G401 (cell line): ENCODE measurements at regions not wholly inside any gene's neighbourhood (a gene's known extent, or its start where the extent isn't known, plus 50 kb on each side); places are given as distances from the start of the nearest gene placed in this dataset.
"Not testable (repeated sequence)": the region's sequence is repeated elsewhere in the genome, so short reads cannot be mapped to it uniquely, and the experiment has no call there.

Source experiments
- DNase-seq: peaks from one replicate; pipeline ENCODE4 v3.0.0-alpha.2; 2015; ENCODE audit warnings: low spot score
- in situ Hi-C: cut with HindIII; loops from 2 replicates; pipeline ENCODE4 v1.10.0; 2016; ENCODE audit warnings: low sequenced_read_pairs, mixed read lengths

DNA sequence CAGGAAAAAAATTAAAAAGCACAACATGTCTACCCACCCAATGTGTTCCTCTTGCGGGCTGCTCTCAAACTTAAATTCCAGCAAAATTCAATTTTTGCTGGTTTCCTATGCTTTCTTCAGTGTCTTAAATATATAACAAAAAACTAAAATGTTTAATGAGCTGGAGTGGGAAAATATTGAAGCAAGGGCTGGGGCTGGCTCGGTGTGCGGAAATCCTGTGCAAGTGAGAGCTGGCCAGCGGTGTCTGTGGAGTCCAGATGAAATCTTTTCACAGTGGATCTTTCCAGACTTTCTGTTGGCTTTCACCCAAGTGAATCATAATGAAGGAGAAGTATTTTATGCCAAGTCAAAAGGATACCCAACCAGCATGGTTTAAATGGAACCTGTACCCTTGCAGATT lies 1733.6 kb downstream of the TP53TG3F start:
- no peak for DNase-seq
- in situ Hi-C loops, result no loop called here

DNA sequence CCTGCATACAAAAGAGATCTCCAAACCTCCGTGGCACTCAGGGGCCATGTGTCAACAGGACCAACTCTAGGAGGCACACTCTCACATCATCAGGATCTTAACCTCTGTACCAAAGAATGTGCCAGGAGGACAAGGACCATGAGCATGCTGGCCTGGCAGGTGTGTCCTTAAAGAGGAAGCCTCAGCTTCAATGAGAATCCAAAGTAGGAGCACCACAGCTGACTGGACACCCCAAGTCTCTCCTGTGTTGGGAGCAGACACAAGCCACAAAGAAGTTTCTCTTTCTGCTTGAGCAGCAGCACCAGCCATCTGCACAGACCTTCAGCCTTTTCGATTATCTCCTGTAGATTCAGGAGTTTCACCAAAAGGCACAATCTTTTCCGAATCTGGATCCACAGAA lies 1734.5 kb downstream of the TP53TG3F start:
- no peak for DNase-seq
- in situ Hi-C loops, result no loop called here

DNA sequence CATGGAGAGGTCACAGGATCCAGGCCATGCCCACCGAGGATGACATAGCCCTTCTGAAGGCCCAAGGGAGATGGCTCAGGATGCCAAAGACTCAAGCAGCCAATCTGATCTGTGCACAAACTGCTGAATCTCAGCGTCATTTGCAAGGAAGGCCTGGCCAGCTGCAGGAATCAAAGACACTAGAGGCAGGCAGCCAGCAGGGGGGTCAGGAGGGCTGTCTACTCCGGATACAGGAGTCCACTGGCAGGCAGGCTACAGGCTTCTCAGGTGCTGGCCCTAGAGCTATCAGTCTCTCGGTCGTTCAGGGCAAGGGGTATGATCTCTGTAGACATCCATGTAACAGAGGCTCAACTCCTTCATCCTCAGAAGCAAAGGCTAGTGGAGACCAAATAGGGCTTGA lies 1735.3 kb downstream of the TP53TG3F start:
- no peak for DNase-seq
- in situ Hi-C loops, result no loop called here

DNA sequence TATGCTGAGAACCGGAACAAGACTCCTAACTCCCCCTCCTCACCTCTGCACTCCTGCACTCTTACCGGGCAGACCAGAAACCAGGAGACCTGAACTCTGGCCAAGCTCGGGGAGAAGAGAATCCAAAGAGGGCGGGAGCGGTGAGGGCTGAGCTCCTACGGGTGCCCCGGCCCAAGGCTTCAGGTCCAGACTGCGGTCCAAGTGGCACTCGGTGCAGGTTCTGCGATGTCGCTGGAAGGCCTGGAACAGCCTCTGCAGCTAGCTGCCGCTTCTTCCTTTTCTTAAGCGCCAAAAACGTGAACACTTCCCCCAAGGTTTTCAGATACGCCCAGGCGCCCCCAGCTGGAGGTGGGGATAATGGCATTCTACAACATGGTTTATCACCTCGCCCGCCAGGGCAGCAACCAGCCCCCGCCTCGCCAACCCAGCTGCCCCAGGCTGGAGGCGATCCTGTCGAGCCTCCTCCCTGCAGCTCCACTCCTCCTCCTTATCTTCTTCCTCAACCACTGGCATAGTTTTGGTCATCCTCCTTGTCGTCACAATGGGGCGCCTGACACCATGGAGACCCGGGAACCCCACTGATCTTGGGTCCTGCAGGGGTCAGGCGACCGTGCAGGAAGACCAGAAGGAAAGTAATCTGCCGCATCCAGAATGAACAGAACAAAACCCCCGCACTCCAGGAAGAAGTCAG lies 1735.9 kb downstream of the TP53TG3F start:
- DNase-seq, result no peak
- in situ Hi-C loops, result no loop called here

DNA sequence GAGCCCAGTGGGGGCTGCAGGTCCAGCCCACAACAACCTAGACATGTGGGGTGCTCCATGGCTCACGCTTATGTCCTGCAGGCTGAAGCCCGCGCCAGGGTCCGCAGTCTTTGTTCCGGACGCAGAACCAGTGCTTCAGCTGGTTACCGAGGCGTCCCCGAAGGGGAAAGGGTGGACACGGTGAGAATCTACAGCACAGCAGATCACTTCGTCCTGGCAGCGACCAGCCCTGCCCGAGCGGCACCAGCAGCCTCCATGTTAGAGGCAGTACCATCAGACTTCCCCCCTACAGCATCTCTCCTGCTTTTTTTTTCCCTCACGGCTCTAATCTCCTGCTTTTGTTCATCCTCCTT lies 1736.4 kb downstream of the TP53TG3F start:
- in situ Hi-C loops, result no loop called here
- no peak for DNase-seq

DNA sequence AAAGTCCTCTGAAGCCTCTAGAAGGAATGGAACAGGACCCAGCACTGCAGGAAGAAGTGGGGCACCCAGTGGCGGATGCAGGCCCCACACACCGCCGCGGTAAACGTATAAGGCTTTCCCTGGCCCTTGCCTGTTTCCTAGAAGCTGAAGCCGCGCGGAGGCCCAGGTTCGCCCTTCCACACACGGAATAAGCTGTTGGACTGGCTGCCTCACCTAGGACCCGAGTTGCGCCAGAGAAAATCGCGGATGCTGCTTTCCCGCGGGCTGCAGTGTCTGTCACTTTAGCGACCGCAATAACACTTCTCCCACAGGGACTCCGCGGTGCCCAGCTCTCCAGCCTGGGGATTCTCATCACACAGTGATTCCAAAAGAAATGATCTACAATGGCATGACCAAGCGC lies 1736.9 kb downstream of the TP53TG3F start:
- in situ Hi-C loops, result no loop called here
- no peak for DNase-seq

DNA sequence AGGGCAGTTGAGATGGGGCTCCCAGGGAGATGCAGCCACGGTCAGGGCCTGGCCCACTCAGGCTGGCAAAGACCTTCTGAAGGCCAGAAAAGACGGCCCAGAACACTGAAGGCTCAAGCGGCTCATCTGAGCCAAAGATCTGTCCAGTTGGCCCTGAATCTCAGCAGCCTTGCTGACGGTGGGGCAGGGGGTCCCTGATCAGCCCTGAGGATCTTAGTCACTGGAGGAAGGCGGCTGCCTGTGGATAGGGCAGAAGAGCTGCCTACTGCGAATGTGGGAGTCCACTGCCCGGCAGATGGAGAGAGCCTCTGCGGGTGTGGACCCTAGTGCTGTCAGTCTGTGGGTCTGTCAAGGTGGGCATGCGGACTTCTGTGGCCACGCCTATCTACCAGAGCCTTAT lies 1738.2 kb downstream of the TP53TG3F start:
- in situ Hi-C loops, result no loop called here

DNA sequence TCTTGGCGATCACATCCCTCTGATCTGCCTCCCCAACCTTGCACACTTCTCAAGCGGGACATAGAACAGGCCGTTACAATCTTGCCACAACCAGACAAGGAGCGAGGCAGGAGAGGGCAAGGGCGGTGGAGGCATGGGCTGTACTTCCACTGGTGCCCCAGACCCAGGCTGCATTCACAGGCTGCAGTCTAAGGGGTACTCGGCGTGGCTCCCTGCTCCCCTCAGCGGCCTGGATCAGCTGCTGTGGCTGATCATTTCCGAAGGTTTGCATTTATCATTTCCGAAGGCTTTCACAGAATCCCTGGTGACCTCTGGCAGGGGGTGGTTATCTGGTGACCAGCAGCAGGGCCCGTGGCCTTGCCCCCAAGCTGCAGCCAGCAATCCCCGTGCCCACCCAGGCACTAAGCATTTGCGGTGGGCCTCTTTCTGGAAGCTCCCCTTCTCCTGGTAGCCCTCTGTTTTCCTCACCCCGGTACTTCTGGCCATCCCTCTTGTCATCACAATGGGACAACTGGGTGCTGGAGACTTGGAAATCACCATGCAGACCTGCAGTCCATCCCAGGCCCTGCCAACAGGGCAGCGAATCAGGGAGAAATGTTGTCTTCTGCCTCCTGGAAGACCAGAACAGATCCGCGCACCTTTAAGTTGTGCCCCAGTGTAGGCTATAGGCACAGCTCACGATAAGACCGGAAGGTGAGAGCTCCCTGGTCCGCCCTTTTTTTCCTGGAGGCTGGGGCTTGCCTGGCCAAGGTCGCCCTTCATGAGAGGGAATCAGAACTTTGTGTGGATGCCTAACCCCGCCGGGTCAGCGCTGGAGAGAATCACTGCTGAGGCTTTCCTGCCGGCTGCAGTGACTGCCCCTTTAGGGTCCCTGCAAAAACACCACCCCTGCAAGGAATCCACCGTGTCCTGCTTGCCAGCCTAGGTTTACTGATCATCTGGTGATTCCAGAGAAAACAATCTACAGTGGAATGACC lies 1739.1 kb downstream of the TP53TG3F start:
- DNase-seq, result no peak

More for the DNA sequence above, 1738.2 kb downstream of the TP53TG3F start:
- no peak for DNase-seq

DNA sequence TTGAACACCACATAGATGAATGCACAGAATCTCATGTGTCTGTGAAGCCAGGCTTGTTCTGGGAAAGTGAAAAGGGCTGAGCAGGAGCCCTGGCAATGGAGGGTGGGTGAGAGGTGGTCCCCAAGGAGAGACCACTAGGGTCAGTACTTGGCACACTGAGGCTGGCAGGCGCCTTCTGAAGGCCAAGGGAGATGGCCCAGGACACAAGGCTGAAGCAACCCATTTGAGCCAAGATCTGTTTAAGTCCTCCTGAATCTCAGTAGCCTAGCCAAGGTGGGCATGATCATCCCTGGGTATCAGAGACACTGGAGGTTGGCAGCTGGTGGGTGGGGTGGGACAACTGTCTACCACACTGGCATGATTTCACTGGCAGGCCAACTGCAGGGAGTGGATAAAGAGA lies 1741.2 kb downstream of the TP53TG3F start:
- DNase-seq, result no peak
- in situ Hi-C loops, result no loop called here

More for the DNA sequence above, 1739.1 kb downstream of the TP53TG3F start:
- in situ Hi-C loops, result no loop called here

DNA sequence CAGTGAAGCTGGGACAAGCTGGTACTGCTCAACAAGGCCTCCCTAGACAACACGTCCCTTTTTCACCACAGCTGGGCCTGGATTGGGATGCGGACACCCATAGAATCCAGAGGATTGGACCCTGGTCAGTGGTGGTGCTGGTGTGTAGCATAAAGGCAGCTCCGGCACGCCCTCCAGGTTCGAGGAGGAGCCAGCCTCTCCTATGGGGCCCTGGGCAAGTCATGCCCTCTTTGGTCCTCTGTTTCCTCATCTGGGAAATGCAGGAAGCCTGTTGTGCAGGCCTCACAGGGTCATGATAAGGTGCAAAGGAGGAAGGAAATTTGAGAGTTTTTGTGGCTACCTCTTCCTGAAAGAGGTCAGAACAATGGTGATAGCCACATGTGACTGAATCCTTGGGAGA lies 1741.7 kb downstream of the TP53TG3F start:
- in situ Hi-C loops, result no loop called here
- no peak for DNase-seq

DNA sequence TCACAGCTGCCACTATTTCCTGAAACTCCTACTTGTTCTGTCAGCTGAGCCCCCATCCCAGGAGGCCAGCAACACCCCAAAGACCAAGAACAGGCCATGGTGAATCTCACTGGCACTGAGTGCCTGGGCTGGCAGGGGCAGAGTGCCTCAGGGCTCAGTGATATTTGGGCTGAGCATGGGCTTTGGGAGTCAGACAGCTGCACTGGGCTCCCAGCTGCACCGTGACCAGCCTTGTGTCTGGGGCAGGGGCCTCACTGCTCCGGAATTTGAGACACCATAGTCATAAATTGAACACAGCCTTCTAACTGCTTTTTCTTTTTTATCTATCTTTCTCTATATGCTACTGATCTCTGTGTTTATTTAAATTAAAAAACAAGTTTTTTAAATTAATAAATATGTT lies 1744.2 kb downstream of the TP53TG3F start:
- no peak for DNase-seq
- in situ Hi-C loops, result no loop called here

DNA sequence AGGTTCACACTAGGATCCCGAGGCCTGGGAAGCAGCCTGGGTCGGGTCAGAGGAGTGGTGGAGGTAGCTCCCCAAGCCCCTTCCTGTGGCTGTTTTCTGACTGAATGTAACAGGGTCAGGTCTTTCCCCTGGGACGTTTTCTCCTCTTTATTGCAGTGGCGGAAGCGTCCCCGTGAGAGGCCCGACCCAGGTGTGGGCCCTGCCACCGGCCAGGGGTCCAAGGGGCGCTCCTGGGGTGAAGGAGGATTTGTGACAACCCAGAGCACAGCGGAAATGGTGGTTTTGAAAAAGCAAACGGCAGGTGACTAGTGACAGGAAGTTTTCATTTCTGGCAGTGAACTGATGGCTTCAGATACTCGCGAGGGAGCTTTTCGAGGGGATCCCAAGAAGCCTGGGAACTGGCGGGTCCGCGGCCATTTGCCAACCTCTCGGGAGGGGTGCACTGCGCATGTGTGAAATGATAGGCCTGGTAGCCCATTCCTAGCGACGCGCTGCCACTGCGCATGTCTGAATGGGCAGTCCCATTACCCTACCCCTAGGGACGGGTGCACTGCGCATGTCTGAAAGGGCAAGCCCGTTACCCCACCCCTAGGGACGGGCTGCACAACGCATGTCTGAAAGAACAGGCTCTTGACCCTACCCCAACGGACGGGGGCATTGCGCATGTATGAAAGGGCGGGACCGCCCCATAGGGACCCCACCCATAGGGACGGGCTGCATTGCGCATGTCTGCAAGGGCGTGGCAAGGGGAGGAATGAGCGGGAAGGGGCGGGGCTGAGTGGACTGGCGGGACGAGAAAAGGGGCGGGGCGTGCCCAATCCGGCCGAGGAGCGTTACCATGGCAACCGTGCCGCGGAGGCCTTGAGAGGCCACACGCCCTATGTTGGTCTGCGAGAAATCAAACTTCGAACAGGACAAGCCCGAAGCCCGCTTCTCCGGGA lies 1747.9 kb downstream of the TP53TG3F start:
- DNase-seq, result no peak
- in situ Hi-C loops, result no loop called here

DNA sequence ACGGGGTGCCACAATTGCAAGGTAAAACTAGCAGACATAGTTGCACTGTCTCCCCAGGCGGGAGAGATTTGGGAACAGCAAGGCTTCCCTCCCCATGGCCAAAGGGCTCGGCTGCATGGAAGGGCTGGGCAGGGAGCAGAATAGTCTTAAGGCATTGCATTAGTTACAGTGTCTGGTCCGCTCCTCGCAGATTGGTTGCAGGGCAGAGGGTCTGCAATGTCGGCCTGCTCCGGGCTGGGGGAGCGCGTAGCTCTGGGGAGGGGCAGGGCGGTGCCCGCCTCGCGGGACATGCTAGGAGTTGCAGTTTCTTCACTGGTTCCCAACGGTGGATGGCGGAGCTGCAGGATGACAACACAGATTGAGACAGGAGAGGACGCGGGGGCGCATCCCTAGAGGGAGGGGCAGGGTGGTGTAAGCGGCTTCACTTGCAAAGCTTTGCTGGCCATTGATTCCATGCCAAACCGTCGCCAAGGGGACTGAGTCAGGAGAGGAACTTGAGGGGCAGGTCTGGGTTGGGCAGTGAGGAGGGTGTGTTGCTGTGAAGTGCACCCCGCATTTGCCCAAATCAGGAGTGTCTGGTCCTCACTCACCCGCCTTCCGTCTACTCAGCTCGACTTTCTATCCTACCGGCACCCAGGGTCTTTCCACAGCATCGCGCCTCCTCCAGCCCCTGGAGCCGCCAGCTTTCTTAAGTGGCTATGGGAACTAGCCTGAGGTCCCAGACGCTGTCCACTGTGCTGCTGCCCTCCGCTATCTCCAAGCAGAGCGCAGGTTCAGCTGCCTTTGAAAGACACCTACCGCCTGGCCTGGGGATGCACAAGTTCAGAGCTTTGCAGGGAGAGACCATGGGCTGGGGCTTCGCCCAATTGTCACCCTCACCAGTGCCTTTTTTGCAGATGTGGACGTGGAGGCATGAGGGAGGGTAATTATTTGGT lies 1748.9 kb downstream of the TP53TG3F start:
- DNase-seq, result no peak
- in situ Hi-C loops, result no loop called here

DNA sequence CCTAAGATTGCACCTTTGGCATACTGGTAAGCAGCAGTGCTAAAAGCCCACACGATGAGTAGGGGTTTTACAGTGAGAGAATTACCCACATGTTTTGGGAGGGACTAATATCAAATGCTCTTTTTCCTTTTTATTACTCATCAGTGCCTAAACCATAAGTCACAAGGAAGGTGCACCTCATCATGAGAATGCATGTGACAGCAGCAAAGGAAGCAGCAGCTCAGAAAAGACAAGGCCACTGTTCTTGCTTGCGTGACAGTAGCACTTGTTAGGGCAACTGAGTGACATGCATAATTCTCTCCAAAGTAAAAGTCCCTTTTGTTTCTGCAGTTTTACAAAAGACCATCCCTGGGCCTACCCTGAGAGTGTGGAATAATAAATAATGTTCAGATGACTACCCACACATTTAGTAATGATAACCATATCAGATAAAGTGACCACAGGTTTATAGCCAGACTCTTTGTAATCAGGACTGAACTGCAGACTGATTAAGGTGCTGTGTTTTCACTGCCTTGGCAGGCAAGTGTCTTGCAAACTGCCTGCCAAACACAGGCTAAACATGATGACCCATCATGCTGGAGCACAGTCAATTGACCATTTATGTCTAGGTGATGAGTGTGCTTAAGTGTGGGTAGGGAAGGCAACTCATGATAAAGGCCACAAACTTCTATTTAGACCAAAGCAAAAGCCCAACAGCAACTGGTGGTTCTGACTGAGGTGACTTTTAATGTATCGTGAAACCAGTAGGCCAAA lies 1751.4 kb downstream of the TP53TG3F start:
- in situ Hi-C loops, result no loop called here
- no peak for DNase-seq

DNA sequence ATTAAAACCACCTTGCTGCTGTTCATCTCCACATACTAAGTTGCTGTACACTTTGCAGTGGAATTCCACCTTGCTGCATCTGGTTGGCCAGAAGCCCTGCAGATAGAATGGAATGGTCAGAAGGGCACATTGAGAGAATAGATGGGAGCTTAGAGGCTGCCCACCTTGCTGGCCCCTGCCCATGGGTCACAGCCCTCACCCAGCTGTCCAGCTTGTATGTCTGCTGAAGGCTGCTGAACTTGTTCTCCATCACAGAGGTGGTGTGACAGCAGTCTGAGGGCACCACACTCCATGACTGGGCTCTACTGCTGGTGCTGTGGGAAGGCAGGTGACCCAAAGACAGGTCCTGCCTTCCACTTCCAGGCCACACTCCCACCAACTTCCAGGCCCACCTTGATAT lies 1755.4 kb downstream of the TP53TG3F start:
- in situ Hi-C loops, result no loop called here
- DNase-seq, result no peak

DNA sequence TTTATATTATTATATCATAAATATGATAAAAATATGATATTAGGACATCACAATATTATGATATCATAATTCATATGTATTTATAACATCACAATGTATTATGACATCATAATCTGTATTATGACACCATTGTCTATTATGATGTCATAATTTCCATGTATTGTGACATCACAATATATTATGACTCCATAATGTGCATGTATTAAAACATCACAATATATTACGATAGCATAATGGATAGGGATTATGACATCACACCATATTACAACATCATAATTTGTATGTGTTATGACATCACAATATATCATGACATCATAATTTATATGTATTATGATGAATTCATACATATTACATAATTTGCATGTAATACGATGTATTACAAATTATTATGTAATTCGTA lies 1755.9 kb downstream of the TP53TG3F start:
- no peak for DNase-seq
- in situ Hi-C loops, result no loop called here

DNA sequence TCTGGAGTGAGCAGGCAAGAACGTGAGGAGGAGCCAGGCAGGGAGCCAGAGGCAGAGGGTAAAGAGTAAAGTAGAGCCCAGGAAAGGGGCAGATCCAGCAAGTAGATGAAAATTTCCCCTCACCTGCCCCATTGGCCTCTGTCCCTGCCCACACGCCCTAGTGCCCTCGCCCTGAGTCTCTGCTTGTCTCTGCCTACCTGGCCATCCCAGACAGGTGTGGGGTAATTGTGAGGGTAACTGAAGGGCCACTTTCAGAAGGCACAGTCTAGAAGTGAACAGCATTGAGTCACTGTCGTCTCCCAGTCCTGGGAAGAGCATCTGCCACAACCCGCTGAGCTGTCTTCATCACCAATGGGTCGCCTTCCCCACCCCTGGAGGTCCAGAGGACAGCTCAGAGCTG lies 1756.8 kb downstream of the TP53TG3F start:
- in situ Hi-C loops, DNase-seq: not testable (repeated sequence)
